ENCODE measurements at regions not wholly inside any gene's neighbourhood (a gene's known extent, or its start where the extent isn't known, plus 50 kb on each side); places are given as distances from the start of the nearest gene placed in this dataset.

GRCh38 chr1:116855773-116856201, 53.9 kb upstream of the PTGFRN start:
- ChIA-PET POLR2A (interaction anchor here (0.9 to 2.3 kb wide), 8 partner anchors 21 to 204 kb away, joined by 3 to 12 read pairs (median 4); partner anchors contain the start of gene TTF2), RAD21 (ENCODE audit: unreplicated experiment) (interaction anchor here (0.7 to 3.3 kb wide), 17 partner anchors 10 to 273 kb away, joined by 3 to 27 read pairs (median 4); partner anchors contain the start of genes CD101 and TTF2), SMC1A (ENCODE audit: uncharacterized antibody, unreplicated experiment) (interaction anchor here (0.7 to 7.0 kb wide), 25 partner anchors 9 to 480 kb away, joined by 3 to 122 read pairs (median 4); partner anchors contain the start of genes CD2 and TTF2), CTCF (interaction anchor here (0.8 to 2.9 kb wide), 23 partner anchors 21 to 206 kb away, joined by 3 to 16 read pairs (median 4); no protein-coding TSS in a partner anchor)
- Histone ChIP-seq H4K20me1 (ENCODE audit: control insufficient read depth, insufficient read depth) (no peaks in the 10 kb centered on the region), H3K79me2 (ENCODE audit: control insufficient read depth, insufficient read depth, low read length) (no peaks in the 10 kb centered on the region), H3K9me3 (replicated peaks; ENCODE audit: control insufficient read depth, insufficient read depth, low read length) (no peaks in the 10 kb centered on the region), H3K4me3 (no peak overlapping the region), H3K9ac (ENCODE audit: control insufficient read depth, insufficient read depth, low read length) (no peak overlapping the region), H3K27ac (ENCODE audit: control insufficient read depth, insufficient read depth) (no peak overlapping the region), H3K36me3 (ENCODE audit: control insufficient read depth in 2 of 2, insufficient read depth in 2 of 2, low read length in 1 of 2) (no peaks in the 10 kb centered on the region), H3K27me3 (replicated peaks in 1 of 2; ENCODE audit: control insufficient read depth in 2 of 2, insufficient read depth in 2 of 2, low read length in 1 of 2) (no peaks in the 10 kb centered on the region), H3K4me1 (ENCODE audit: control insufficient read depth, insufficient read depth, low read length) (0 out of 2 replicates have a peak, but pooled peaks cover 3% of the 10 kb centered on the region), H3K4me2 (ENCODE audit: control insufficient read depth, insufficient read depth) (no peak overlapping the region), H2AFZ (ENCODE audit: control insufficient read depth, low read depth, low read length) (no peak overlapping the region)
- FAIRE-seq = no peak
- ATAC-seq = no peak
- BruUV-seq (replicated peaks) = no TSS peak
- intact Hi-C loops (cut with micrococcal nuclease; ENCODE audit: unreplicated experiment) = no loop called here
- DNase-seq (ENCODE audit: low read depth, low spot score) = no peak
- 61% methylated on average over 3 of the region's 3 CpGs for WGBS (ENCODE audit: insufficient coverage, insufficient replicate concordance, low lambda C conversion rate, missing lambda C conversion rate)
- in situ Hi-C loops (cut with MboI) = no loop called here
- no peak for TF ChIP-seq IKZF2 (IDR thresholded peaks at IDR 0.05)
- TF ChIP-seq LARP7 (IDR thresholded peaks at IDR 0.05) = no peak
- no peak for TF ChIP-seq SPI1 (IDR thresholded peaks at IDR 0.05; ENCODE audit: borderline replicate concordance, insufficient read depth, low read depth, low read length)
- no peak for TF ChIP-seq REST (IDR thresholded peaks at IDR 0.05; ENCODE audit: low read depth, low read length)
- TF ChIP-seq BCLAF1 (IDR thresholded peaks at IDR 0.05) = no peak
- TF ChIP-seq SKIL (IDR thresholded peaks at IDR 0.05; ENCODE audit: low read depth, poor library complexity, severe bottlenecking) = no peak
- TF ChIP-seq STAT3 (IDR thresholded peaks at IDR 0.05; ENCODE audit: low read depth, low read length) = no peak
- no peak for TF ChIP-seq CEBPB (IDR thresholded peaks at IDR 0.05; ENCODE audit: borderline replicate concordance in 1 of 2, low read depth in 2 of 2, low read length in 2 of 2)
- TF ChIP-seq RCOR1 (conservative IDR thresholded peaks at IDR 0.05; ENCODE audit: low read depth, low read length) = no peak
- no peak for TF ChIP-seq TBL1XR1 (IDR thresholded peaks at IDR 0.05; ENCODE audit: low read depth, low read length)
- TF ChIP-seq NFYB (IDR thresholded peaks at IDR 0.05; ENCODE audit: insufficient read depth, low read depth, low read length) = no peak
- TF ChIP-seq EP300 (IDR thresholded peaks at IDR 0.05; ENCODE audit: borderline replicate concordance in 1 of 2, control insufficient read depth in 1 of 2, low read depth in 2 of 2, low read length in 2 of 2) = no peak
- TF ChIP-seq EZH2 (IDR thresholded peaks at IDR 0.05; ENCODE audit: borderline replicate concordance, control insufficient read depth, low read depth, low read length) = no peak
- TF ChIP-seq POLR2AphosphoS2 (IDR thresholded peaks at IDR 0.05; ENCODE audit: low read depth, low read length) = no peak
- TF ChIP-seq ZNF24 (IDR thresholded peaks at IDR 0.05) = no peak
- TF ChIP-seq RB1 (IDR thresholded peaks at IDR 0.05; ENCODE audit: borderline replicate concordance) = no peak

Data from GM12878 (cell line).